H1 (cell line): ENCODE measurements at regions not wholly inside any gene's neighbourhood (a gene's known extent, or its start where the extent isn't known, plus 50 kb on each side); places are given as distances from the start of the nearest gene placed in this dataset.

ENCODE experiments used
- ASH2L ChIP-seq: fragments of 200-600, 300-600 bp; sonication (generic); IDR thresholded peaks from one replicate; pipeline ENCODE4 v1.7.1; 2017; ENCODE audit warnings: low read length
- CHD2 ChIP-seq: IDR thresholded peaks from 2 replicates; pipeline ENCODE4 v1.6.1; 2012; ENCODE audit warnings: low read length, improper control_type of control experiment
- HDAC6 ChIP-seq: IDR thresholded peaks from one replicate; pipeline ENCODE4 v1.7.1; 2012; ENCODE audit warnings: low read depth, mild to moderate bottlenecking, inconsistent platforms, low read length, moderate library complexity
- JUN ChIP-seq: IDR thresholded peaks from 2 replicates; pipeline ENCODE4 v1.6.1; 2011; ENCODE audit warnings: low read depth, mild to moderate bottlenecking, improper control_type of control experiment, low read length
- PHF8 ChIP-seq: fragments of 200-600 bp; sonication (generic); conservative IDR thresholded peaks from 2 replicates; pipeline ENCODE4 v1.7.1; 2012; ENCODE audit warnings: low read depth, mild to moderate bottlenecking, inconsistent platforms, low read length, moderate library complexity
- POU5F1 ChIP-seq: IDR thresholded peaks from 2 replicates; pipeline ENCODE4 v1.6.1; 2011; ENCODE audit warnings: low read depth, mild to moderate bottlenecking, low read length, moderate library complexity
- TF ChIP-seq, protein P1 (sequence below), 3 experiments: IDR thresholded peaks; 1 replicate in 2 of 3; 2 replicates in 1 of 3; pipeline versions ENCODE4 v1.5.1 to v1.6.1; 2011; ENCODE audit warnings: low read length in 3 of 3, mild to moderate bottlenecking in 3 of 3, inconsistent platforms in 2 of 3, low read depth in 1 of 3, moderate library complexity in 1 of 3; ENCODE audit not compliant: insufficient read depth in 1 of 3; ENCODE audit errors: control extremely low read depth in 1 of 3

- TF ChIP-seq, protein P1, sequence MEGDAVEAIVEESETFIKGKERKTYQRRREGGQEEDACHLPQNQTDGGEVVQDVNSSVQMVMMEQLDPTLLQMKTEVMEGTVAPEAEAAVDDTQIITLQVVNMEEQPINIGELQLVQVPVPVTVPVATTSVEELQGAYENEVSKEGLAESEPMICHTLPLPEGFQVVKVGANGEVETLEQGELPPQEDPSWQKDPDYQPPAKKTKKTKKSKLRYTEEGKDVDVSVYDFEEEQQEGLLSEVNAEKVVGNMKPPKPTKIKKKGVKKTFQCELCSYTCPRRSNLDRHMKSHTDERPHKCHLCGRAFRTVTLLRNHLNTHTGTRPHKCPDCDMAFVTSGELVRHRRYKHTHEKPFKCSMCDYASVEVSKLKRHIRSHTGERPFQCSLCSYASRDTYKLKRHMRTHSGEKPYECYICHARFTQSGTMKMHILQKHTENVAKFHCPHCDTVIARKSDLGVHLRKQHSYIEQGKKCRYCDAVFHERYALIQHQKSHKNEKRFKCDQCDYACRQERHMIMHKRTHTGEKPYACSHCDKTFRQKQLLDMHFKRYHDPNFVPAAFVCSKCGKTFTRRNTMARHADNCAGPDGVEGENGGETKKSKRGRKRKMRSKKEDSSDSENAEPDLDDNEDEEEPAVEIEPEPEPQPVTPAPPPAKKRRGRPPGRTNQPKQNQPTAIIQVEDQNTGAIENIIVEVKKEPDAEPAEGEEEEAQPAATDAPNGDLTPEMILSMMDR (IDR thresholded peaks at IDR 0.05; ENCODE audit: control extremely low read depth in 1 of 3, insufficient read depth in 1 of 3, low read depth in 1 of 3, low read length in 3 of 3): no peak
- TF ChIP-seq CHD2 (no peak), PHF8 (no peak), POU5F1 (no peak), HDAC6 (no peak), ASH2L (no peak), JUN (no peak)
- TF ChIP-seq, all 59 proteins: peak for 0
Observed at GRCh38 chr3:167928381-167928780, 167.3 kb downstream of the GOLIM4 start (continued).
